Neural cell (in vitro differentiated cells): ENCODE measurements at regions not wholly inside any gene's neighbourhood (a gene's known extent, or its start where the extent isn't known, plus 50 kb on each side); places are given as distances from the start of the nearest gene placed in this dataset.

ENCODE experiments used
- CTCF ChIP-seq: fragments of 450-650 bp; IDR thresholded peaks from 2 replicates; pipeline ENCODE4 v1.5.1; 2014; ENCODE audit warnings: antibody characterized with exemption, mild to moderate bottlenecking, moderate library complexity; ENCODE audit not compliant: poor library complexity, severe bottlenecking
- EP300 ChIP-seq: fragments of 450-650 bp; conservative IDR thresholded peaks from 2 replicates; pipeline ENCODE4 v1.6.1; 2014; ENCODE audit warnings: antibody characterized with exemption, mild to moderate bottlenecking, moderate library complexity; ENCODE audit not compliant: poor library complexity, severe bottlenecking
- EZH2 ChIP-seq: fragments of 200-600, 300-800 bp; shearing (Covaris generic), sonication (generic); IDR thresholded peaks from 2 replicates; pipeline ENCODE4 v1.6.1; 2014; ENCODE audit warnings: antibody characterized with exemption, low read length, borderline replicate concordance, mild to moderate bottlenecking; ENCODE audit not compliant: insufficient read depth, poor library complexity, severe bottlenecking
- MXI1 ChIP-seq: fragments of 450-650 bp; conservative IDR thresholded peaks from 2 replicates; pipeline ENCODE4 v1.6.1; 2014; ENCODE audit warnings: antibody characterized with exemption, mild to moderate bottlenecking; ENCODE audit not compliant: poor library complexity, severe bottlenecking
- RAD21 ChIP-seq: fragments of 450-650 bp; conservative IDR thresholded peaks from 2 replicates; pipeline ENCODE4 v1.6.1; 2014; ENCODE audit warnings: antibody characterized with exemption, mild to moderate bottlenecking, moderate library complexity
- REST ChIP-seq: IDR thresholded peaks from 2 replicates; pipeline ENCODE4 v1.6.1; 2012; ENCODE audit warnings: borderline replicate concordance
- SMC3 ChIP-seq: fragments of 450-650 bp; conservative IDR thresholded peaks from 2 replicates; pipeline ENCODE4 v1.6.1; 2014; ENCODE audit warnings: antibody characterized with exemption, mild to moderate bottlenecking, moderate library complexity; ENCODE audit not compliant: poor library complexity

GRCh38 chr3:19074257-19074900 is 73.9 kb upstream of the KCNH8 start:
- no peak for TF ChIP-seq CTCF
- no peak for TF ChIP-seq EZH2
- no peak for TF ChIP-seq MXI1
- no peak for TF ChIP-seq SMC3
- TF ChIP-seq REST, result no peak
- no peak for TF ChIP-seq EP300
- no peak for TF ChIP-seq RAD21
